VCaP (cell line): ENCODE measurements at regions not wholly inside any gene's neighbourhood (a gene's known extent, or its start where the extent isn't known, plus 50 kb on each side); places are given as distances from the start of the nearest gene placed in this dataset.

Experiments
- H3K27ac ChIP-seq: fragments of 450-650 bp; 2 replicates; pipeline ENCODE4 v1.5.1; 2017
- TF ChIP-seq, protein P1 (sequence below): fragments of 450-650 bp; conservative IDR thresholded peaks from 2 replicates; pipeline ENCODE4 v1.5.1; 2017; ENCODE audit warnings: mild to moderate bottlenecking, moderate library complexity

DNA sequence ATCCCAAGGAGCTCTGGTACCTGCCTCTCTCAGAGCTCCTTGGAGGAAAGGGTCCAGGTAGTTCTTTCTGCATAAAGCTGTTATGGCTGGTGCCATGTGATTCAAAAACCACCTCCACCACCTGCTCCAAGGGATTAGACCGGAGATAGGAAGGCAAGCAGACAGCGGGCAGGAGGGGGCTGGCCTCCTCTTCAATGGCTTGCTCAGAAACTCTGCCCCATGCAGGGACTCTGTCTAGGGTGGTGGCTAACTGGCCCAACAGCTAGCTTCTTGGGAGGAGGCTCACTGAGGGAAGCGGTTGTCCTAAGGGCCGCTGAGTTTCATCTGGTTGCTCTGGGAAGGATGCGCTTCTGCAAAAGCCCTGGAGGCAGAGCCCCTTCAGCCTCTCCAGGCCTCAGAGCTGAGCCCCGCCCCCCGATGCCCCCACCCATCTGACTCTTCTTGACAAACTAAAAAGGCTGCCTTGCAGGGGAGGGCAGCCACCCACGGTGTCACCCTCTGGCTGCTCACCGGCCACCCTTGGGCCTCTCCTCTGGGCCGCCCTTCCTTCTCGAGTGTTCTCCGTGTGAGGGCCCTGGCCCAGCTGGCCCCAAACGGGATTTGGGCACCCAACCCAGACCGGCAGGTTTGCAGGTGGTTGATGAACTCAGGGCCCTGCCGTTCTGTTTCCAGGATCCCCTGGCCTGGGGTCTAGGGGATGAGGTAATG, 90.2 kb downstream of the MCFD2 start:
- no peak overlapping the region for H3K27ac ChIP-seq
- TF ChIP-seq, protein P1, sequence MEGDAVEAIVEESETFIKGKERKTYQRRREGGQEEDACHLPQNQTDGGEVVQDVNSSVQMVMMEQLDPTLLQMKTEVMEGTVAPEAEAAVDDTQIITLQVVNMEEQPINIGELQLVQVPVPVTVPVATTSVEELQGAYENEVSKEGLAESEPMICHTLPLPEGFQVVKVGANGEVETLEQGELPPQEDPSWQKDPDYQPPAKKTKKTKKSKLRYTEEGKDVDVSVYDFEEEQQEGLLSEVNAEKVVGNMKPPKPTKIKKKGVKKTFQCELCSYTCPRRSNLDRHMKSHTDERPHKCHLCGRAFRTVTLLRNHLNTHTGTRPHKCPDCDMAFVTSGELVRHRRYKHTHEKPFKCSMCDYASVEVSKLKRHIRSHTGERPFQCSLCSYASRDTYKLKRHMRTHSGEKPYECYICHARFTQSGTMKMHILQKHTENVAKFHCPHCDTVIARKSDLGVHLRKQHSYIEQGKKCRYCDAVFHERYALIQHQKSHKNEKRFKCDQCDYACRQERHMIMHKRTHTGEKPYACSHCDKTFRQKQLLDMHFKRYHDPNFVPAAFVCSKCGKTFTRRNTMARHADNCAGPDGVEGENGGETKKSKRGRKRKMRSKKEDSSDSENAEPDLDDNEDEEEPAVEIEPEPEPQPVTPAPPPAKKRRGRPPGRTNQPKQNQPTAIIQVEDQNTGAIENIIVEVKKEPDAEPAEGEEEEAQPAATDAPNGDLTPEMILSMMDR = no peak

DNA sequence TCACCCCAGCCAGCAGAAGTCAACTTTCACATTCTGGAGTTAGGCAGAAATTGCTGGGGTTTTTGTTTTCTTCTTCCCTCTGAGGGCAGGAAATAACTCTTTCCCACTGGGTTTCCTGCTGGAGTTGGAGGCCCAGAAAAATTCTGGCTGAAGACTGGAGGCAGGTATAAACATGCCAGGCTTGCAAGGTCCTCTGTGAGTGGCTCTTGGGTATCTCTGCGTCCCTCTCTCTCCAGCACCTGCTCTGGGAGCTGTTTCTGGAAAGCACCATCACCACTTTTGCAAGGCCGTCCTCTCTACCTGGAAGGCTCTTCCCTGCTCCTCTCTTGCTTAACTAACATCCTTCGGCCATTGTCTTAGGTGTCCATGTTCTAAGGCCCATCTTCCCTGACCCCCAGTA, 91.0 kb downstream of the MCFD2 start:
- TF ChIP-seq, protein P1 = no peak

DNA sequence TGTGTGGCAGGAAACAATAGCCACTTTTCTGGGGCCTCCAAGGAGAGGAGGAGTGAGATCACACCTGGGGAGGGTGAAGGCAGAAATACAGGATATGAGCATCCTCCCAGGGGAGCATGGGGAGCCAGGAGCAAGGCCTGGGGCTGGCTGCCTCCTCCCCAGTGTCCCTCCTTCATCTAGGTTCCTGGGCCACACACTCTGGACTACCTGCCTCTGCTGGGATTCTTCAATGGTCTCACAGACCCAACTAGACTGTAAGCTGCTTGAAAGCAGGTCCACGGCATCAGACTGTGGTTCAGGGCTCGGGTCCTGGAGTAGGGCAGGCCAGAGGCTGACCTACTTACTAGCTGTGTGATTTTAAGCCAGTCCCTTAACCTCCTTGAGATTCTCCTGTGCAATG, 94.0 kb downstream of the MCFD2 start:
- TF ChIP-seq, protein P1 = no peak
- no peak overlapping the region for H3K27ac ChIP-seq

More for the DNA sequence above, 91.0 kb downstream of the MCFD2 start:
- no peak overlapping the region for H3K27ac ChIP-seq

DNA sequence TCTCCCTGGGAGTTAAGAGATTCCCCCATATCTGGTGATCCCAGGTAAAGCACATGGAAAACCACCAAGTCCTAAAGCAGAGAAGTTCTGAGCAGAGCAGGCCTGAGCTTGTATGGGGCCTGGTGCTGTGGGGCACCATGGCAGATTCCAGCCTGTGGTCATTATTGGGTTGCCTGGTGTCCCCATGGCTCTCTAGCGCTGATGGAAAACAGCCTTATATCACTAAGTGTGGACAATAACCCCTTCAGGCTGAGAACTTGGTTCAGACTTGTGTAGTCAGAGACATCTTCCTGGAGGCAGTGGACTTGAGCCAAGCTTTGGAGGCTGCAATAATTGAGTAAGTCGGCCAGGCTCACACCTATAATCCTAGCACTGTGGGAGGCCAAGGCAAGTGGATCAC, 96.8 kb downstream of the MCFD2 start:
- TF ChIP-seq, protein P1 = no peak
- H3K27ac ChIP-seq = no peak overlapping the region

DNA sequence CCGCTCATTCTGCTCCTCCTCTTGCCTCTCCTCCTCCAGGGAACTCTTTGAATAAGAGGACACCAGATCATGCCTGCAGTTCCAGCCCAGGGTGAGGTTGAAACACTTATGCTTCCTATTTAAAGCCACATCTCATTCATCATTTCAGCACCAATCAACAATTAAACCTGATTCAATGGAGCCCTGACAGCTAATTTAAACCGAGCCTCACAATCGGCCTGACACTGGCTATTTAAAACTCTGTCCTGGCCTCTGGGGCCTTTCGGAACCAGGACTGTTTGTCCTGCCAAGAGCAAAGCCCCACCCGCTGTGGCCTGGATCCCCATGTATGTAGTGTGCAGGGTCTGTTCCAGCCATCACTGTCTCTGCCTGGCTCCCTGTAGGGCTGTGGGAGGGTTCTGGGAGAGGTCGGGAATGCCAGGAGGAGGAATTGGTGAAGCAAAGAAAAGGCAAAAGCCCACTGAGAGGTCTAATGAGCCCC, 97.4 kb downstream of the MCFD2 start:
- TF ChIP-seq, protein P1 = no peak
- no peak overlapping the region for H3K27ac ChIP-seq

DNA sequence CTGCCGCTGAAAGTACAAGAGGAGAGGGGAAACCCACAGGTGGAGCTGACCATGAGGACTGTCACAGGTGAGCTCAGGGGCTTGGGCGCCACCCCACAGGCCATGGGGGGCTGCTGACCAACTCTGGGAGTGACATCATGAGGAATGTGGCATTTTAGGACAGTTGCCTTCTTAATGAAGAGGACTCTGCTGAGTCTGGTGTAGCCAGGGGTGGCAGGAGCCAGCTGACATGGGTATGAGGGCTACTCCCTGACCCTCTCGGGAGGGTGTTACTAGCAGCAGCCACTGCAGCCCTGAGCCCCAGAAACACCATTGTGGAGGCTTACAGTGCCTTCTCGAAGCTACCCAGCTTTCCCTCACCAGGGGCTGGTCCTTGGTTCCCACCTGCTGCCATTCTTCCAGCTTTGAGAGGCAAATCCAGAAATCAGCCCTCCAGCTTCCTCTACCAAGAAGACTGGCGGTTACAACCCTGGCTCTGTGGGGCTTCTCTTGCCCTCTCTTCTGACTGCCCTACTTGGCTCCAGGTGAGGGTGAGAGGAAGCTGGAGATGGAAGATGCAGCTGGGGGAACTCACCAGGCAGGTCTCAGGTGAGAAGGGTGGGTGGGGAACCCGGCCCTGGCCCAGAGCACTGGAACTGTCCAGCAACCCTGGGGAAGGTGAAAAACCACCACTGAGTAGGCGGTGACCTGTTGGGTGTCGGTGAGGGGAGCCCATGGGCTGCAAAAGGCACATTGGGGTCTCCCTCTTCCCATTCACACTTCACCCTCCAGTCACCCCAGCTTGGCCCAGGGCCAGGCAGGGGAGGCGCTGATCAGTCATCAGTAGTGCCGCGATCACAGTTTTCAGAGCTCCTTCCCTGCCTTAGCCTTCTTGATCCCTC, 98.5 kb downstream of the MCFD2 start:
- TF ChIP-seq, protein P1 = no peak
- no peak overlapping the region for H3K27ac ChIP-seq

DNA sequence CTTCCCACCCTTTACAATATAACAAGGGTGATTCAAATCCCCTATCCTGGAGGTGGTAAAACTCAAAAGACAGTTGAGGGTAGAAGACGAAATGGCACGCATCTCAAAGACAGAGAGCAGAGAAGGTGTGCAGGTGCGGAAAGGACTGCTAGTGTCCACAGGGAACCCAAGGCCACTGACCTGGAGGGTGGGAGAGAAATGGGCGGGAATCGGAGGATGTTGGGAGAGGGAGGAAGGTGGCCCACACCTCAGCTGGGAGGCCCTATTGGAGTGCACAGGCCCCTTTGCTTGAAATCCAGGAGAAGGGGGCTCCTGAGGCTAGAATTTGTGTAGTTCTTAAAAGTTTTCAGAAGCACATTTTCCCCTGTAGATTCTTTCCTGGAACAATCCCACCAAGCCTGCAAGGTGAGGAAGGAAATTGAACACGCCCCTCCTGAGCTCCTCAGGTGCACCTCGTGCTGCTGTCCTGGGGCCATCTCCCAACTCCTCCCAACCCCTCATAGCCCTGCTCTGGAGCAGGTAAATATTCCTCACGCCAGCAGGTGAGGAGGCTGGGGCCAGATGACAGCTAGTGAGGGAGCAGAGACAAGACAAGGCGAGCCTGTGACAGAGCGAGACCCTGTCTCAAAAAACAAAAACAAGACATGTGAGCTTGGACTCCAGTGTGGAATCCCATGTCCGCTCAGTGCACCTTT, 99.3 kb downstream of the MCFD2 start:
- TF ChIP-seq, protein P1 = no peak

More for the DNA sequence above, 99.3 kb downstream of the MCFD2 start:
- no peak overlapping the region for H3K27ac ChIP-seq
